Smooth muscle cell (in vitro differentiated cells): ENCODE measurements at regions not wholly inside any gene's neighbourhood (a gene's known extent, or its start where the extent isn't known, plus 50 kb on each side); places are given as distances from the start of the nearest gene placed in this dataset.

Experiments
- DNase-seq: peaks from one replicate; lab custom pipeline; 2025; ENCODE audit not compliant: unreplicated experiment; lab: John Stamatoyannopoulos, UW
- H2AFZ ChIP-seq: fragments of 200-600 bp; sonication (generic); 2 replicates; pipeline ENCODE4 v1.6.0; 2016; ENCODE audit warnings: antibody characterized with exemption, low read depth, mild to moderate bottlenecking
- H3F3A ChIP-seq: fragments of 200-600 bp; sonication (generic); 2 replicates; pipeline ENCODE4 v1.6.0; 2017; ENCODE audit warnings: antibody characterized with exemption, low read depth
- H3K27ac ChIP-seq: fragments of 200-600 bp; sonication (generic); 2 replicates; pipeline ENCODE4 v1.5.1; 2016; ENCODE audit warnings: low read depth, mild to moderate bottlenecking
- H3K27me3 ChIP-seq: fragments of 200-600 bp; sonication (generic); 2 replicates; pipeline ENCODE4 v1.6.1; 2016; ENCODE audit warnings: low read depth, mild to moderate bottlenecking
- H3K36me3 ChIP-seq: fragments of 200-600 bp; sonication (generic); 2 replicates; pipeline ENCODE4 v1.5.1; 2016; ENCODE audit warnings: low read depth
- H3K4me1 ChIP-seq: fragments of 200-600 bp; sonication (generic); 2 replicates; pipeline ENCODE4 v1.5.1; 2016; ENCODE audit warnings: low read depth
- H3K4me2 ChIP-seq: fragments of 200-600 bp; sonication (generic); 2 replicates; pipeline ENCODE4 v1.6.0; 2016; ENCODE audit warnings: mild to moderate bottlenecking
- H3K4me3 ChIP-seq: fragments of 200-600 bp; sonication (generic); 2 replicates; pipeline ENCODE4 v1.5.1; 2016; ENCODE audit warnings: mild to moderate bottlenecking
- H3K79me2 ChIP-seq: fragments of 200-600 bp; sonication (generic); 2 replicates; pipeline ENCODE4 v1.6.0; 2016; ENCODE audit warnings: low read depth, mild to moderate bottlenecking
- H3K9ac ChIP-seq: fragments of 200-600 bp; sonication (generic); 2 replicates; pipeline ENCODE4 v1.6.0; 2016; ENCODE audit warnings: low read depth
- H3K9me3 ChIP-seq: fragments of 200-600 bp; sonication (generic); replicated peaks from 2 replicates; pipeline ENCODE4 v1.5.1; 2016; ENCODE audit warnings: low read depth
- H4K20me1 ChIP-seq: fragments of 200-600 bp; sonication (generic); 2 replicates; pipeline ENCODE4 v1.6.0; 2016; ENCODE audit warnings: low read depth
- WGBS: methylation state at CpG from one replicate; pipeline ENCODE4 v1.1.7; 2016; ENCODE audit warnings: low lambda C conversion rate; 5-methylcytosine and 5-hydroxymethylcytosine counted together
- TF ChIP-seq, protein P1 (sequence below): fragments of 200-600 bp; sonication (generic); IDR thresholded peaks from 2 replicates; pipeline ENCODE4 v1.5.1; 2017; ENCODE audit warnings: borderline replicate concordance, mild to moderate bottlenecking, antibody characterized with exemption; ENCODE audit not compliant: insufficient read depth, poor library complexity, severe bottlenecking

DNA sequence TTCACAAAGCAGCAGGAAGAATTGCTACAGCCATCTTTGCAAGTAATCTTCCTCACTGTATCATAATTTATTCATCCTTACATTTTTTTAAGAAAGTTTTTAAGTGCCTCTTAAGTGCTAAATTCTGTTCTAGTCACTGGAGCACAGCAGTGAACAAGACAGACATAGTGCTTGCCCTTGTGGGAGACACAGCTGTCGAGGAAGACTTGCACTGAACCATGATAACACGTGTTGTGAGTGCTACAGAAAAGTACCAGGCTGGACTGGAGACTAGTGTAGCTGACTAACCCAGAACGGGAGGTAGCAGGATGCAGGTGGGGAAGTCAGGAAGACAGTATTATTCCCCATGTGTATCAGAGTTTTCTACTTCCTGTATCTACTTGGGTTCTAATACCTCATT is 300.6 kb downstream of the TBL1XR1 start:
- Histone ChIP-seq H3K4me2 (no peak overlapping the region), H3K79me2 (no peaks in the 10 kb centered on the region), H3K4me1 (peaks cover 3% of the 10 kb centered on the region), H3K27ac (no peak overlapping the region), H3K9me3 (no peaks in the 10 kb centered on the region), H2AFZ (no peak overlapping the region), H3K4me3 (no peak overlapping the region), H3K27me3 (no peaks in the 10 kb centered on the region), H3K9ac (no peak overlapping the region), H3F3A (no peaks in the 10 kb centered on the region), H3K36me3 (no peaks in the 10 kb centered on the region), H4K20me1 (no peaks in the 10 kb centered on the region)
- DNase-seq = no peak
- WGBS = 63% methylated on average over 3 of the region's 3 CpGs
- TF ChIP-seq, protein P1, sequence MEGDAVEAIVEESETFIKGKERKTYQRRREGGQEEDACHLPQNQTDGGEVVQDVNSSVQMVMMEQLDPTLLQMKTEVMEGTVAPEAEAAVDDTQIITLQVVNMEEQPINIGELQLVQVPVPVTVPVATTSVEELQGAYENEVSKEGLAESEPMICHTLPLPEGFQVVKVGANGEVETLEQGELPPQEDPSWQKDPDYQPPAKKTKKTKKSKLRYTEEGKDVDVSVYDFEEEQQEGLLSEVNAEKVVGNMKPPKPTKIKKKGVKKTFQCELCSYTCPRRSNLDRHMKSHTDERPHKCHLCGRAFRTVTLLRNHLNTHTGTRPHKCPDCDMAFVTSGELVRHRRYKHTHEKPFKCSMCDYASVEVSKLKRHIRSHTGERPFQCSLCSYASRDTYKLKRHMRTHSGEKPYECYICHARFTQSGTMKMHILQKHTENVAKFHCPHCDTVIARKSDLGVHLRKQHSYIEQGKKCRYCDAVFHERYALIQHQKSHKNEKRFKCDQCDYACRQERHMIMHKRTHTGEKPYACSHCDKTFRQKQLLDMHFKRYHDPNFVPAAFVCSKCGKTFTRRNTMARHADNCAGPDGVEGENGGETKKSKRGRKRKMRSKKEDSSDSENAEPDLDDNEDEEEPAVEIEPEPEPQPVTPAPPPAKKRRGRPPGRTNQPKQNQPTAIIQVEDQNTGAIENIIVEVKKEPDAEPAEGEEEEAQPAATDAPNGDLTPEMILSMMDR = no peak

DNA sequence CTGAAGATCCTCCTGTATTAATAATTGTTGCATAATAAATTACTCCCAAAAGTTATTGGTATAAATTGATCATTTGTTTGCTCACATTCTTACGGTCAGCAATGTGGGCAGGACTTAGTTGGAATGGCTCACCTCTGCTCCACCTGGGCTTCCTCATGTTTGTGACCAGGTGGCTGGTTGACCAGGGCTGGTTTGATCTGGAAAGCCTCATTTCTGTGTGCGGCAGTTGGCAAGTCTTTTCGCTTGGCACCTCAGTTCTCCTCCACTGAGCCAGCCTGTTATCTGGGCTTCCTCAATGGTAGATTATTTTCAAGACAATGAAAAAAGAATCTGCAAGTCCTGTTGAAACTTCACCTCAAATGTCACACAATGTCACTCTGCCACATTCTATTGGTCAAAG is 301.1 kb downstream of the TBL1XR1 start:
- no peaks in the 10 kb centered on the region for H4K20me1 ChIP-seq
- TF ChIP-seq, protein P1 = no peak
- H3K9ac ChIP-seq = no peak overlapping the region
- WGBS = 97% methylated on average over 3 of the region's 3 CpGs
- no peak for DNase-seq
- no peaks in the 10 kb centered on the region for H3K9me3 ChIP-seq
- no peaks in the 10 kb centered on the region for H3K79me2 ChIP-seq
- no peaks in the 10 kb centered on the region for H3K36me3 ChIP-seq
- H3K4me2 ChIP-seq = no peak overlapping the region
- H2AFZ ChIP-seq = no peak overlapping the region
- H3F3A ChIP-seq = no peaks in the 10 kb centered on the region
- no peaks in the 10 kb centered on the region for H3K27me3 ChIP-seq
- H3K27ac ChIP-seq = no peak overlapping the region
- no peak overlapping the region for H3K4me3 ChIP-seq
- H3K4me1 ChIP-seq = no peaks in the 10 kb centered on the region

DNA sequence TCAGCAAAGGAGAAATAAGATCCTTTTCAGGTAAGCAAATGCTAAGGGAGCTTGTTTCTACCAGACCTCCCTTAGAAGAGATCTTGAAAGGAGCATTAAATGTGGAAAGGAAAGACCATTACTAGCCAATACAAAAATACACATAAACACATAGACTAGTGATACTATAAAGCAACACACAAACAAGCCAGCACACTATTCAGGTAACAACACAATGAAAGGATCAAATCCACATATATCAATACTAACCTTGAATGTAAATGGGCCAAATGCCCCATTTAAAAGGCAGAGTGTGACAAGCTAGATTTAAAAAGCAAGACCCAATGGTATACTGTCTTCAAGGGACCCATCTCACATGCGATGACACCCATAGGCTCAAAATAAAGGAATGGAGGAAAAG is 317.6 kb downstream of the TBL1XR1 start:
- Histone ChIP-seq H3K27ac (no peak overlapping the region), H3K36me3 (no peaks in the 10 kb centered on the region), H4K20me1 (no peaks in the 10 kb centered on the region), H3K4me3 (no peak overlapping the region), H3K4me2 (no peak overlapping the region), H2AFZ (no peak overlapping the region), H3F3A (no peaks in the 10 kb centered on the region), H3K27me3 (no peaks in the 10 kb centered on the region), H3K9ac (no peak overlapping the region), H3K79me2 (no peaks in the 10 kb centered on the region), H3K4me1 (no peaks in the 10 kb centered on the region), H3K9me3 (no peaks in the 10 kb centered on the region)
- 97% methylated on average over 1 of the region's 1 CpG for WGBS
- TF ChIP-seq, protein P1 = no peak
- DNase-seq = no peak

DNA sequence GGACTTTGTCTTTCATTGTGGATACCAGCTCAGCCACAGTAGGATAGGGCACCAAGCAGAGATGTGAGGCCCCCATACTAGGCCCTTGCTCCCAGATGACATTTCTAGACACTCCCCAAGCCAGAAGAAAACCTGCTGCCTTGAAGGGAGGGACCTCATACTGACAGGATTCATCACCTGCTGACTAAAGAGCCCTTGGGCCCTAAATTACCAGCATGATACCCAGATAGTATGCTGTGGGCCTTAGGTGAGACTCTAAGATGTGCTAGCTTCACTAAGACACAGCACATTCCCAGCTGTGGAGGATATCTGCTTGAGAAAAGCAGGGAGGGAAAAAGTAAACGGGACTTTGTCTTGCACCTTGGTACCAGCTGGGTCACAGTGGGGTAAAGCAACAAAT is 324.0 kb downstream of the TBL1XR1 start:
- Histone ChIP-seq H3F3A (no peaks in the 10 kb centered on the region), H3K9me3 (no peaks in the 10 kb centered on the region), H3K4me1 (no peaks in the 10 kb centered on the region), H2AFZ (no peak overlapping the region), H3K36me3 (no peaks in the 10 kb centered on the region), H3K4me2 (no peak overlapping the region), H3K27ac (no peak overlapping the region), H3K27me3 (no peaks in the 10 kb centered on the region), H3K9ac (no peak overlapping the region), H3K79me2 (no peaks in the 10 kb centered on the region), H4K20me1 (no peaks in the 10 kb centered on the region), H3K4me3 (no peak overlapping the region)
- no peak for DNase-seq
- WGBS = 87% methylated on average over 1 of the region's 1 CpG
- TF ChIP-seq, protein P1 = no peak
